ENCODE measurements at regions not wholly inside any gene's neighbourhood (a gene's known extent, or its start where the extent isn't known, plus 50 kb on each side); places are given as distances from the start of the nearest gene placed in this dataset.

- TF ChIP-seq, protein P1, sequence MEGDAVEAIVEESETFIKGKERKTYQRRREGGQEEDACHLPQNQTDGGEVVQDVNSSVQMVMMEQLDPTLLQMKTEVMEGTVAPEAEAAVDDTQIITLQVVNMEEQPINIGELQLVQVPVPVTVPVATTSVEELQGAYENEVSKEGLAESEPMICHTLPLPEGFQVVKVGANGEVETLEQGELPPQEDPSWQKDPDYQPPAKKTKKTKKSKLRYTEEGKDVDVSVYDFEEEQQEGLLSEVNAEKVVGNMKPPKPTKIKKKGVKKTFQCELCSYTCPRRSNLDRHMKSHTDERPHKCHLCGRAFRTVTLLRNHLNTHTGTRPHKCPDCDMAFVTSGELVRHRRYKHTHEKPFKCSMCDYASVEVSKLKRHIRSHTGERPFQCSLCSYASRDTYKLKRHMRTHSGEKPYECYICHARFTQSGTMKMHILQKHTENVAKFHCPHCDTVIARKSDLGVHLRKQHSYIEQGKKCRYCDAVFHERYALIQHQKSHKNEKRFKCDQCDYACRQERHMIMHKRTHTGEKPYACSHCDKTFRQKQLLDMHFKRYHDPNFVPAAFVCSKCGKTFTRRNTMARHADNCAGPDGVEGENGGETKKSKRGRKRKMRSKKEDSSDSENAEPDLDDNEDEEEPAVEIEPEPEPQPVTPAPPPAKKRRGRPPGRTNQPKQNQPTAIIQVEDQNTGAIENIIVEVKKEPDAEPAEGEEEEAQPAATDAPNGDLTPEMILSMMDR (IDR thresholded peaks at IDR 0.05; ENCODE audit: insufficient read depth, low read length, missing control alignments) = no peak
- POLR2A ChIA-PET = no interaction called here
- DNase-seq (ENCODE audit: low read depth, low spot score) = no peak
- CTCF ChIA-PET = no interaction called here
- H3K4me3 ChIP-seq (ENCODE audit: low read depth, low read length) = no peak overlapping the region
Observed at GRCh38 chr2:240348522-240348921, 86.9 kb upstream of the GPC1 start.

- TF ChIP-seq, protein P1 (IDR thresholded peaks at IDR 0.05; ENCODE audit: insufficient read depth, low read length, missing control alignments) = no peak
- CTCF ChIA-PET = no interaction called here
- no peak overlapping the region for H3K4me3 ChIP-seq (ENCODE audit: low read depth, low read length)
- no peak for DNase-seq (ENCODE audit: low read depth, low spot score)
- POLR2A ChIA-PET = no interaction called here
Observed at GRCh38 chr2:240349133-240350005, 86.1 kb upstream of the GPC1 start.

DNA sequence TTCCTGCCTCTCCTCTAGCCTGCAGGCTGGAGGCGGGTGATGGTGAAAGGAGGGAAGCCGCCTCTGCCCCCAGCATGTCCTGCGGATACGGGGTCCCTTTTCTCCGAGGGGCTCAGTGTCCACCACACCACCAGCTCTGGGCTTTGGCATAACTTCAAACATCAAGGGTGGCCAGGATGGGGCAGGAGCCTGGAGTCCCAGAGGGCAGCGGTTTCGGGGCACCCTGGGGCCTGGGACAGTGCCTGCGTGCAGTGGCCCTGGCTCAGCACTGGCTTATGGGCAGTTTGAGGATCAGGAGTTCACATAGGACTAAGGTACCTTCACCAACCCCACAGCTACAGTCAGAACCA lies 85.5 kb upstream of the GPC1 start:
- no peak for DNase-seq (ENCODE audit: low read depth, low spot score)
- POLR2A ChIA-PET = no interaction called here
- CTCF ChIA-PET = no interaction called here
- no peak overlapping the region for H3K4me3 ChIP-seq (ENCODE audit: low read depth, low read length)
- TF ChIP-seq, protein P1 (IDR thresholded peaks at IDR 0.05; ENCODE audit: insufficient read depth, low read length, missing control alignments) = no peak

- POLR2A ChIA-PET = no interaction called here
- CTCF ChIA-PET = interaction anchor here (1.6 kb wide), 1 partner anchor 86 kb away, joined by 5 read pairs; no protein-coding TSS in a partner anchor
- H3K4me3 ChIP-seq (ENCODE audit: low read depth, low read length) = no peak overlapping the region
- TF ChIP-seq, protein P1 (IDR thresholded peaks at IDR 0.05; ENCODE audit: insufficient read depth, low read length, missing control alignments) = no peak
- DNase-seq (ENCODE audit: low read depth, low spot score) = no peak
Observed at GRCh38 chr2:240350696-240351087, 84.8 kb upstream of the GPC1 start.

DNA sequence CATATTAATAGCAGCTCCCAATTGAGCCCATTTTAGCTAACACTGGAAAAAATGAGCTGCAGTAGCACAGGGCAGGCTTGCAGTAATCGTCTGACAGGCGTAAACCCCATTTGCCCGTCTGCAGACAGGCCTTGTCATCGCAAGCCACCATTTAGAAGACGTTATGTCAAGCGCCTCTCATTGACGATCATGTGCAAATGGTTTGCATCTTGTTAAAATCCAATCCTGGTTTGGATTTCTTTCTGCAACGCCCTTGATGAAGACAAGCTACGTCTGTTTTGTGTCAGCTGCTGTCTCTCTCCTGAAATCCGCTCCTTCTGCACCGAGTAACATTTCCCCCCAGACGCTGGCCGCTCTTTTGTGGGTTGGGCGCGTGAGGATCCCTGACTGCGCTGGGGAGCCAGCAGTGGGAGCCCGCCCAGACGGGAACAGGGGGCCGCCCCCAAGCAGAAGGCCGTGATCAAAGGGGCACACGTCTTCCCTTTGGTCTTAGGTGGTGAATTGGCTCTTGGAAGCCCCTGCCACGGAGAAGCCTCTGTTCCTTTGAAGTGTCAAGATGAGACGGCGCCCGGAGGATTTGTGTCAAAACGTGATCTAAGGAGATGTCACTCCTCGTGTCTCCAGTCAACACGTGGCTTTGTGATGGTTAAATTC lies 84.2 kb upstream of the GPC1 start:
- no peak overlapping the region for H3K4me3 ChIP-seq (ENCODE audit: low read depth, low read length)
- CTCF ChIA-PET = interaction anchor here (1.6 kb wide), 1 partner anchor 85 kb away, joined by 5 read pairs; no protein-coding TSS in a partner anchor
- no peak for DNase-seq (ENCODE audit: low read depth, low spot score)
- POLR2A ChIA-PET = no interaction called here
- TF ChIP-seq, protein P1 (IDR thresholded peaks at IDR 0.05; ENCODE audit: insufficient read depth, low read length, missing control alignments) = no peak

DNA sequence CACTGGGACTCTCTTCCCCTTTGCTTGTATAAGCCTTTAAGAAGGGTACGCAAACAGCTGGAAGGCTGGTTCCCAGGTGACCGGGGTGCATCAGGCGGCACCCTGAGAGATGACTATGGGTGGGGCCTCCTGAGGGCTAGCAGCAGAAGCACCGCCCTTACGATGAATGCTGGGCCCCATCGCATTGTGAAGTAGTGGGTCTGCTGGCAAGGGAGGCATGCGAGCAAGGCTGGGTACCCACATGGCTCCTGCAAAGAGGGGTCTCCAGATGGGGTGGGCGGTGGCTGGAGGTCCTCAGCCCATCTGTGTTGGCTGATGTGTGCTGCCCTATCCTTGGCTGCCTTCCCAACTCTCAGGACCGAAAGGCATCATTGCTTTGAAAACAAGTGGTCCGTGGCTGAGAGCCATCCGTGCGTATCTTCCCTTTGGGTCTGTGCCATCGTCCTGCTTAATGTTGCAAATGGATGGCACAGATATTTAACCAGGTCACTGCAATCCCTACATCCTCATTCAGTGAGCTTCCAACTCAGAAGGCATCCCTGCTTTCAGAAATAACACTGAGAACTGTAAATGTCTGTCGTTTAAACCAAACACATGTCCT lies 83.5 kb upstream of the GPC1 start:
- CTCF ChIA-PET = interaction anchor here (0.6 to 1.6 kb wide), 2 partner anchors 32 to 85 kb away, joined by 3 to 5 read pairs; no protein-coding TSS in a partner anchor
- DNase-seq (ENCODE audit: low read depth, low spot score) = no peak

More for the DNA sequence above, 83.5 kb upstream of the GPC1 start:
- TF ChIP-seq, protein P1 (IDR thresholded peaks at IDR 0.05; ENCODE audit: insufficient read depth, low read length, missing control alignments) = no peak
- no peak overlapping the region for H3K4me3 ChIP-seq (ENCODE audit: low read depth, low read length)
- POLR2A ChIA-PET = no interaction called here

All from AG04449 (cell line).